Cardiac septum (tissue), 1 donor: ENCODE measurements at regions not wholly inside any gene's neighbourhood (a gene's known extent, or its start where the extent isn't known, plus 50 kb on each side); places are given as distances from the start of the nearest gene placed in this dataset.
"Not testable (repeated sequence)": the region's sequence is repeated elsewhere in the genome, so short reads cannot be mapped to it uniquely, and the experiment has no call there.

ENCODE experiments used
- DNase-seq: peaks from one replicate; pipeline ENCODE4 v3.0.0-alpha.2; 2020; ENCODE audit warnings: low spot score
- intact Hi-C: fragments of 100-400 bp; cut with DNase I; formaldehyde crosslinking; loops from one replicate; pipeline ENCODE4 v1.14.0; 2022
- donor health status: DM: no; HTN: no; CAD: no.

DNA sequence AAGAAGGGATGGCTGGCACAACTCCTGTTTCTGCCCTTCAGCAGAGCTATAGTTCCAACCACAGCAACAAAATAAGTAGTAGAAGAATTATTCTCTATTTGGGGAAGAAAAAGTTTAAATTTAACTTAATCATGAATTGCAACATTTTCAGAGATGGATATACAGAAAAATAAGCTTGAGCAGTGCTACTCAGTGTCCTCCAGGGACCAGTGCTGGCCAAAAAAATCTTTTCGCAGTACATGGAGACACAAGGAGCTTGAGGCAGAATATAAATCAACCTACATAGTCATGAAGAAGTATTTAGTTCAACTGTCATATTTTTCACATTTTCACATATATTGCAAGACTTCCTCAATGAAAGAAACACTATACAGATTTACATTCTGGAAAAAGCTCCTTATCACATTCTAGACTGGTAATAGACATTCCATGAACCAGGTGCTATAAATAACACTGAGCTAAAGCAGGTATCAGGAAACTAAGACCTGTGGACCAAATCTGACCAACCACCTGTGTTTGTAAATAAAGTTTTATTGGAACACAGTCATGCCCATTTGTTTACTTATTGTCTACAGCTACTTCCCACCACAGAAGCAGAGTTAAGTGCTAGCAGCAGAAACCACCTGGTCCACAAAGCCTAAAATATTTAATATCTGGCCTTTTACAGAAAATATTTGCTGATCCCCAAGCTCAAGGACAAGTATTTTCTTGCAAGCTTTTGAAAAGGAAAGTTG, 101.9 kb downstream of the RGS21 start:
- intact Hi-C loops, result no loop called here

DNA sequence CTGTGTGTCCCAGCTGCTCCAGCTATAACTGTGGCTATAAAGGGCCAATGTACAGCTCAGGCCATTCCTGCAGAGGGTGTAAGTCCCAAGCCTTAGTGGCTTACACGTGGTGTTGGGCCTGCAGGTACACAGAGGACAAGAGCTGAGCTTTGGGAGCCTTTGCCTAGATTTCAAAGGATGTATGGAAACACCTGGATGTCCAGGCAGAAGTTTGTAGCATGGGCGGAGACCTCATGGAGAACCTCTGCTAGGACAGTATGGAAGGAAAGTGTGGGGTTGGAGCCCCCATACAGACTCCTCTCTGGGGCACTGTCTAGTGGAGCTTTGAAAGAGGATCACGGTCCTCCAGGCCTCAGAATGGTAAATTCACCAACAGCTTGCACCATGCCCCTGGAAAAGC, 113.9 kb downstream of the RGS21 start:
- intact Hi-C loops, result no loop called here
- DNase-seq, result no peak

More for the DNA sequence above, 101.9 kb downstream of the RGS21 start:
- no peak for DNase-seq

DNA sequence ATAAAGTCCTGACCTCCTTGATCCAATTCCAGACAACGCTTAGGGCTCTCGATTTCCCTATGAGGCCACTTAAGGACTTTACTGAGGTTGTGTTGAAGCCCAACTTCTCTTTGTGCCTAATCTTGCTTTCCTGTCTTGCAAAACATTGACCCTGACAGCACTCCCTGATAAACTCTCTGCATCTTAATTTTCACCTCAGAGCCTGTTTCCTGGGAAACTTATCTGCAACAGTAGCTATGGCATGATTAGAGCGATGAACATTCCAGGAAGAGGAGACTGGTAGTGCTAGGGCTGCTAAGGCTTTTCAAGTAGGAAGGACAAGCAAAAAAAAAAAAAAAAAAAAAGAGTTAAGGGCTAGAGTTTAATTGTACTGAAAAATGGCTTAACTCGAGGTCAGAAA, 118.9 kb downstream of the RGS21 start:
- no peak for DNase-seq
- intact Hi-C loops, result no loop called here

DNA sequence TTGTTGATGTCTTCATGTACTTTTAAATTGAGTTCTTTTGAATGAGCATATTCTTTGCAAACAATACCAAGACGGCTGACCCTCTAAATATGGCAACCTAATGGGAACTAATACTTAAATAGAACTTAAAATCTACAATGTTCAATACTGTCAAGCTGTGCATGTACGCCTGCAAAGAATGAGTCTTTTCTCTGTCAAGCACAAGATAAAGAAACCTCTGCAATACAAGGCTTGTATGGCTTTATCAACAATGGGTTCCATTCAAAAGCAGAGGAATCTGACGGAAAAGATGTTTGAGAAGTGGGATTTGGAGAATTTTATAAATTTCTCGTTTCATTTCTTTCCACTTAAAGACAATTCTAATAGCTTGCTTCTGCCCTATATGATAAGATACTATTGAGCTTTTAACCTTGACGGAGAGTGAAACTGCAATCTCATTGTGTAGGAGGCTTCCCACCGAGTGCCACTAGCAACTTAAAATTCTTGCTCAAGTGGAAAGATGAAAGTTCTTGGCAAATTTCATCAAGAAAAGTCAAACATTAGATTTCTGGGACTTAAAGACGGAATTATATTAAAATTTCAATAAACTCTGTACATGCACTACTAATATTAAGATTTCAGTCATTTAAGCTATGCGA, 119.8 kb downstream of the RGS21 start:
- DNase-seq, result no peak
- intact Hi-C loops, result no loop called here

DNA sequence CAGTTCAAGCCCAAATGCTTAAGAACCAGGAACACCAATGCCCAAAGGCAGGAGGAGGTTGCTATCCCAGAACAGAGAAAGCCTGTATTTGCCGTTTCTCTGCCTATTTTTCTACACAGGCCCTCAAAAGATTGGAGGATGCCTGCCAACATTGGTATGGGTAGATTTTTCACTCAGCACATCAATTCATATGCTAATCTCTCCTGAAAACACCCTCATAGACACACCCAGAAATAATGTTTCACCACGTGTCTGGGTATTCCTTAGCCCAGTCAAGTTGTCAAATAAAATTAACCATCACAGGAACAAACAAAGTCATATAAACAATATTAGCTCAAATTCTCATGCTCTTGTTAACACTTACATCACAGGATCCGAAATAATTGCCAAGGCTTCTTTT, 121.9 kb downstream of the RGS21 start:
- DNase-seq, result no peak
- intact Hi-C loops, result no loop called here

DNA sequence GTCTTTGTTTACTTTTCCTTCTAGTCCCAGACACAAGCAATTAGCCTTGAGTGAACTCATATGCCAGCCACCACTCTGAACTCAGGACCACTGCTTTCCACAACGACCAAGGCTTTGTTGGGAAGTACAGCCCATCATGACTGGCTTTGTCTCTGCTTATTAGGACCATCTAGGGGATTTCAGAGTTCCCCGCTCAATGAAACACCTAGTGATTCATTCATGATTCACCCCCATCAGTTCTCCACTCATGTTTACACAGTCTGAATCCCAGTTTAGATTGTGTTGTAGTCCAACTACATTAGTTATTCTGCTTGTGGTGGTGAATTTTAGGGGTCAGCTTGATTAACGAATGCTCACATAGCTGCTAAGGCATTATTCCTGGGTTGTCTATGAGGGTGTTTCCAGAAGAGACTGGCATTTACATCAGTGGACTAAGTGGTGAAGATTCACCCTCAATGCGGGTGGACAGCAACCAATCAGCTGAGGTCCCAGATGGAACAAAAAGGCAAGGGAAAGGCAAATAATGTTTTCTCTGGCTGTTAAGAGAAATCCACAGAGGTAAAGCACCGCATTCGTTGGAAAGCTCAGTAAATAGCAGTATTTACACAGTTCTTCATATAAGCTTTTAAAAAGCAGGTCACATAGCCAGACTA, 122.7 kb downstream of the RGS21 start:
- intact Hi-C loops, result no loop called here

DNA sequence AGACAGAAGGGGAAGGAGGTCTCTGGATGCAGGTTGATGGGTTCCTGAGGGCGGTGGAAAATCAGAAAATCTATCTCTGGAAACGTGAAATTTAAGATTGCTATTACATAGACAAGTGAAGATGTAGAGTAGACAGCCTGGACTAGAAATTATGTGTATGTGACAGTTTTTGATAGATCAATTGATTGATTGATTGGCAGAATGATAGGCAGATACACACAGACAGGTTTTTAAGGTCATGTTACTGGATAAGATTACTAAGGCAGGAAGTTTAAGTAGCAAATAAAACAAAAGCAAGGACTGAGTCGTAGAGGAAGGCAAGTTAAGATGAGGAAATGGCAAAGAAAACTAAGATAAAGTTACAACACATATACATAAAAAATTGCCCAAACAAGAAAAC, 124.7 kb downstream of the RGS21 start:
- intact Hi-C loops, result no loop called here
- DNase-seq, result no peak

More for the DNA sequence above, 122.7 kb downstream of the RGS21 start:
- DNase-seq, result no peak

DNA sequence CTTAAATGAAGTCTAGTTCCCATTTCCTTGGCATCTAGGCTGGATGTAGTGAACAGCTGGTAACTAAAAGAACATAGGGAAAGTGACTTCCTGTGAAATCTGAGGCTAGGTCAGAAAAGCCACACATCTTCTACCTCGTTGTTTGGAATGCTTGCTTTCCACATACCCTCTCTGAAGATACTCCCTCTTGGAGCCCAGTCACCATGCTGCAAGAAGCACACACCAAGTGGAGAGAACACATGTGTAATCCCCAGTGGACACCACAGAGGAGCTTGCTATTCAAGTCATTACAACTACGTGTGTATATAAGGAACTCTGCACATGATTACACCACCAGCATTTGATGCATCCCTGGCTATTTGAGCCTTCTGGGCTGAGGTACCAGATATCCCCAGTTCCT, 125.9 kb downstream of the RGS21 start:
- intact Hi-C loops, result no loop called here

DNA sequence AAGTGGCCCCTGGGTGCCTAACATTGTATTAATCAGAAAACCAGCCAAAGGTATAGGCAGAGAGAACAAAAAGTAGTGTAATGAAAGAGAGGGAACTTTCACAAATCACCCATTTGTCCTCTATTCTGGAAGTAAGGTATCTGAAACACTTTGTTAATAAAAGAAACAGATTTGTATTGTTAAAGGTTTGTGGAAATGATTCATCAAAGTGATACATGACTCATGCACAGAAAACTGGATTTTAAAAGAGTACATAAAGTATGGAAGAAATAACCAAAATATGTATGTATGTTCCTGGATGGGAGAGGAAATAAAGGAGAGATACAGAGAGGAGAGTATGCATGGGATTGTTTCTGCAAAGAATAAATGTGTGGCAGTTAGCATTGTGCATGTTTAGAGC, 126.8 kb downstream of the RGS21 start:
- intact Hi-C loops, result no loop called here
- DNase-seq, result no peak

More for the DNA sequence above, 125.9 kb downstream of the RGS21 start:
- no peak for DNase-seq

DNA sequence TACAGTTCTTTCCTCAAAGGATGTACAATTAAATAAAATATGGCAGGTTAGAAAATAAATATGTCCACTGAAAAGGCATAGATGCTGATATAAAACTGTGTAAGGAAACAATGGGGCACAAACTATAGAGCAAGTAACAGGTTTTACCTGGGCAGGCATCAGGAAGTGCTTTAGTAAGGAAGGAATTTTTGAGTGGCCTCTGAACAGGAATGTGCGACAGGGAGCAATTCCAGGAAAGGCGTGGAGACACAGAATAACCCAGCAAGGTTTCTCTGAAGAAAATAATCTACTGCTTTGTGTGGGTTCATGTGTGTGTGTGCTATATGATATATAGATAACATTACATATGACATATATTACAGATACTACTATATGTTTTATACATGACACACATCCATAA, 128.4 kb downstream of the RGS21 start:
- DNase-seq, result no peak
- intact Hi-C loops, result no loop called here

DNA sequence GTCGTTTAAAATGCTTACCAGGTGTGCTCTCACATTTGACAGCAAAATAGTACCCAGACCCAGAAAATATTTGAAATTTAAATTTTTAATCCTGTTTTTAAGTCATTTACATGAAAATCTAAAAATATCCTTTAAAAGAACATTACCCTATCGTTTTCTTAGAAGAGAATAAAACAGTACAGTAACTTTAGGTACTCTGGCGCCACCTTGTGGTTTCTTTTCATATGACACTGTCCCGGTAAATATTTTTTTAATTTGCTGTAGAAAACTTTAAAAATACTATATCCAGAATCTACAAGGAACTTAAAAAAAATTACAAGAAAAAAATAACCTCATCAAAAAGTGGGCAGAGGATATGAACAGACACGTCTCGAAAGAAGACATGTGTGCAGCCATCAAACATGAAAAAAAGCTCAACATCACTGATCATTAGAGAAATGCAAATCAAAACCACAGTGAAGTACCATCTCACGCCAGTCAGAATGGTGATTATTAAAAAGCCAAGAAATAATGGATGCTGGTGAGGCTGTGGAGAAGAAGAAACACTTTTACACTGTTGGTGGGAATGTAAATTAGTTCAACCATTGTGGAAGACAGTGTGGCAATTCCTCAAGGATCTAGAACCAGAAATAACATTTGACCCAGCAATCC, 129.2 kb downstream of the RGS21 start:
- intact Hi-C loops, result no loop called here
- DNase-seq, result no peak

DNA sequence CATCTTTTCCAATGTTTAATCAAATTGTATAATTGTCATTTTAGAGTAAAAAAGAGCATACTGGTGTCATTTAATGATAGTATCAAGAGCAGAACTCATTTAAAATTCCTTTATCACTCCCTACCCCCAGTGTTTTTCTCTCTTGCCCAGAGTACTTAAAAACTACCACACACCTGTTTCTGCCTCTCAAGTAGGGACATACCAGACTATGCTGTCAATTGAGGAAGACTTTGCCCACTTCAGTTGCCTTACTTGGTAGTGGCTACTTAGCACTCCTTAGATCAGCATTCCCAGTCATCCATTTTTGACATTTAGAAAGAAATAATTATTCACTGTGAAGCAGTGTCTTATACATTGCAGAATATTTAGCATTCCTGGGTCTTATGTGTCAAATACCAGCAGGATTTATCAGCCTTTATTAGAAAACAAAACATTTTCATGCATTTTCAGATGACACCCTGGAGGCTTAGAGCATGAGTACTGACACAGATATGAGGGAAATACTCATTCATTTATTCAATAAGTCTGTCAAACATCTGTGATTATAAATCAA, 127.5 kb upstream of the RGS1 start:
- intact Hi-C loops, result no loop called here
- no peak for DNase-seq

DNA sequence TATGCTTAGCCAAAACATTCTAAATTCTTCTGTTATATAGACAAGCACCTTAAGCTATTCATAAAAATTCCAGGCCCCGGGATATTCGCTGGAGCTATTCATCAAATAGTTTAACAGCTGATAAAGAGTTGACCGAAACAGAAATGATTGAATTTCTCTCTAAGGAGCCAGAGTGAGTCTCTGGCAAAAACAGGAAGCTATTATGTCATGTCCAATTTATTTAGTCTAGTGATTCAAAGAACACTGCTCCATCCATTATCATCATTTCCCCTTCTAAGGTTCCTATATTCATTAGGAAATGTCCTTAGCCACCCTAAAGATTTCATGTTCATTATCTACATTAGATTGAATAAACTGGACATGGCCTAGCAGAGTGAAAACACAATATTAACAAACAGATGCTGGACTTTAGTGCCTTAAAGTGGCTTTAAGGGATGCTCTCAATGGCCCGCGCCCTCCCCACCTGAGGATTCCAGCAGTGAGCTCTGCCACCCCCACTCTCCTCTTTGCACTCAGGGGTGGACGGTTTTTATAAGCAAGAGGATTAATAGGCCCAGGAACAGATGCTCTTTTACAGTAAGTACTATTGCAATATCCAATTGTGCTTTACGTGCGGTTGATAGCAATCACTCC, 122.1 kb upstream of the RGS1 start:
- DNase-seq, result no peak
- intact Hi-C loops, result no loop called here

DNA sequence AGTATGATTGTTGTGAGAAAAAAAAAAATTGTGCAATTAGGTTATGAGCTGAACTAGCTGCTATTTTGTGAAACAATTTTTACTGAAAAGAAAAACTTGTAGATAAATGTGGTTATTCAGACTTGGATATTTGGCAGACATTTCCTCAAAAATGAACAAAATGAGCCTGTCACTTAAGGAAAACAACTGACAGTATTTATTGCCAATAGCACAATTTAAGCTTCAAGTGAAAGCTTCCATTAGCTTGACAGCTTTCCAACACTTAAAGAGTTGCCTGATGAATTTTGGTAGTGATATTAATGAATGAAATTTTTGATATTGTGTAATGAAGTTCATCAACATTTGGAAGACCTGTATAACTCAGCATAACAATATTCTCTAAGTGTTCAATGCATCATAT, 116.1 kb upstream of the RGS1 start:
- intact Hi-C loops, result no loop called here
- DNase-seq, result no peak

DNA sequence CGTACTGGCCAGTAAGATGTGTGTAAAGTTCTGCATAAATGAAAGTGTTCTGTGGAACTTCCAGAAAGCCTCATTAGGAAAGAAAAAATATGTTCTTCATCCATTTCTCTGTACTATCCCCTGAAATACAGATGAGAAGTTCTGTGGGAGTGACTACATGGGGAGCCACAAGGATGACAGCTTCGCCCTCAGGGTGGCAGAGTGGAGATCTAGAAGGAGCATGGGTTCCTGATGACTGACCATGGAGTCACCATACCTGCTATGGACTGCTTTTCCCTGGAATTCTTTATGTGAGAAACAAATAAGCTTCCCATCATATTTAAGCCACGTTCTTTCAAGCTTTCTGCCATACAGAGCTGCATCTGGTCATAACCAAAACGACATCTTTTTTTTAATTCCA, 113.9 kb upstream of the RGS1 start:
- DNase-seq, result no peak
- intact Hi-C loops, result no loop called here

DNA sequence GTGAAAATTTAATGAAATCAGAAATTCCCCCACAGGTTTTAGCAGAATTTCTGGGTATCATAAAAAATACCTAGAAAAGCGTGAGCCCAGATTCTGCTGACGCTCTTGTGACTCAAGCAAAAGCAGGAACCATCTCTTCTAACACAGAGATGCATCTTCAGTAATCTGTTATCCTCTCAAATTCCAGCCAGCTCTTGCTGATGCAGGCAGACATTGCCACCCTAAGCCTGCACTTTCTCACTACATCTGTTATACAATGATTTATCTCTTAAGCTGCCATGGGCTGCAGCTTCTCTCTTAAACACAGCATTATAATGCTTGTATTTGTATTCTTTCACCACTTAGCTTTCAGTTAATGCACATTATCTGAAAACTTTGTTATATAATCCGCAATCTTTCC, 113.0 kb upstream of the RGS1 start:
- intact Hi-C loops, result no loop called here
- DNase-seq, result no peak

DNA sequence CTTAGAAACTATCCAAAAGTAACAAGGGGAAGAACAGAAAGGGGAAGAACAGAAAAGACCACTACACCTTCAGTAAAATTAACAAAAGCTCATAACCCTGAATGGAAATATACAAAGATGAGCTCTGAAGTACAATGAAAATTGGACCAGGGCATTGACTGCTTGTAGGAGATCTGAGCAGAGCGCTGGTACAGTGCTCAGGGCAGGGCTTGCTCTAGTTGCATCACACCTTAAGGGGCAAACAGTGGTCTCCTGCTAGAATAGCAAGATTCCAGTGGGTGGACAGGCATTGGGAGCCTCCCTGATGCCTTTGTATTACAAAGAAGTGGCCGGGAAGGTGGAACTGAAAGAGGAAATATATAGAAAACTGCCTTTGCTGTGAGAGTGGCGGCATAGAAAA, 111.9 kb upstream of the RGS1 start:
- intact Hi-C loops, result no loop called here
- no peak for DNase-seq

DNA sequence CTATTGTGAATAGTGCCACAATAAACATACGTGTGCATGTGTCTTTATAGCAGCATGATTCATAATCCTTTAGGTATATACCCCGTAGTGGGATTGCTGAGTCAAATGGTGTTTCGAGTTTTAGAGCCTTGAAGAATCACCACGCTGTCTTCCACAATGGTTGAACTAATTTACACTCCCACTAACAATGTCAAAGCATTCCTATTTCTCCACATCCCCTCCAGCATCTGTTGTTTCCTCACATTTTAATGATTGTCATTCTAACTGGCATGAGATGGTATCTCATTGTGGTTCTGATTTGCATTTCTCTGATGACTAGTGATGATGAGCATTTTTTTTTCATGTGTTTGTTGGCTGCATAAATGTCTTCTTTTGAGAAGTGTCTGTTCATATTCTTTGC, 110.4 kb upstream of the RGS1 start:
- DNase-seq, intact Hi-C loops: not testable (repeated sequence)

DNA sequence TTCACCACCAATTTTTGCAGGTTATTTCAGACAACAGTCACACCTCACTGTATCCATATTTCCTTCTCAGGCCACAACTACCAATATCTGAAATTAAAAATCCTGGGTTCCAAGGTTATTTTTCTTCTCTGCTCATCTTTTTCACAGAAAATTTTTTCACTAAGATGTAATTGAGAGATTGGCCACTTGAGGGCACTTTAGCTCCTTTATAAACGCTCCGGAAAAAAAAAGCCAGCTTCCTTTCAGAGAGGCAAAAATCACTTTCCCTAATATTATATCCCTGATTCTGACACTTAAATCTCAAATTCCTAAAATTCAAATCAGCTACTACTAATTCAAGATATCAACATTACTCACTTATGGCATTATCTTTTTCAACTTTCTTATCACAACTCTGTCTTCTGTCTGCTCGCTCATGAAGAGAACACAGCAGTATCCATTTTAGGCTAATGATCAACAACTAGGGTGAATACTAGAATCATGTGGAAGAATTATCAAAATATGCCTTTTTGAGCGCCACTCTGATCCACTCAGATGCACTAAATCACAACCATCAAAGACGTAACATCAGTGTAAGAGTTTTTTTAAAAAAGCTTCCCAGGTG, 101.4 kb upstream of the RGS1 start:
- no peak for DNase-seq
- intact Hi-C loops, result loop anchor here (2.0 to 10.0 kb wide), 2 partner anchors 543 to 631 kb away; partner anchors contain the start of gene GLRX2
